Endothelial cell of umbilical vein (primary cell): ENCODE measurements at regions not wholly inside any gene's neighbourhood (a gene's known extent, or its start where the extent isn't known, plus 50 kb on each side); places are given as distances from the start of the nearest gene placed in this dataset.

ENCODE experiments used
- BruUV-seq: library from RNA; stranded (reverse); fragments of 400-500 nt; replicated peaks from 2 replicates; lab custom pipeline; 2021; lab: Mats Ljungman, UMichigan
- CTCF ChIA-PET: fragments of 300-600, 350-600 bp; sonication (Branson Sonifier 250); formaldehyde crosslinking; loops from one replicate; lab custom pipeline; 2021; ENCODE audit warnings: antibody characterized with exemption, inconsistent platforms; lab: Charles Lee
- POLR2A ChIA-PET: fragments of 300-600, 350-600 bp; sonication (Branson Sonifier 250); formaldehyde crosslinking; loops from one replicate; lab custom pipeline; 2021; ENCODE audit warnings: antibody characterized with exemption, inconsistent platforms; lab: Charles Lee
- DNase-seq: peaks from one replicate; pipeline ENCODE4 v3.0.0-alpha.2; 2011; ENCODE audit warnings: low read depth, low spot score
- FAIRE-seq: peaks from 2 replicates; lab custom pipeline; 2011; peaks lifted over from hg19 to GRCh38; lab: Jason Lieb, UNC
- H2AFZ ChIP-seq: 2 replicates; pipeline ENCODE4 v1.6.0; 2012; ENCODE audit warnings: low read depth, low read length, control low read depth, inconsistent platforms
- H3K27ac ChIP-seq: 2 replicates; pipeline ENCODE4 v1.5.1; 2011; ENCODE audit warnings: low read depth, mild to moderate bottlenecking, control low read depth, low read length, moderate library complexity; ENCODE audit not compliant: insufficient read depth
- H3K27me3 ChIP-seq, 2 experiments: 2 replicates each; pipeline versions ENCODE4 v1.6.0 to v1.6.1; 2011; ENCODE audit warnings: low read length in 2 of 2, mixed read lengths in 1 of 2; ENCODE audit not compliant: control insufficient read depth in 2 of 2, insufficient read depth in 2 of 2
- H3K36me3 ChIP-seq, 2 experiments: 2 replicates in 1 of 2; 3 replicates in 1 of 2; pipeline ENCODE4 v1.5.1; 2011; ENCODE audit warnings: low read length in 2 of 2, mild to moderate bottlenecking in 1 of 2, moderate library complexity in 1 of 2; ENCODE audit not compliant: control insufficient read depth in 2 of 2, insufficient read depth in 2 of 2; ENCODE audit errors: extremely low read depth in 1 of 2
- H3K4me1 ChIP-seq: 3 replicates; pipeline ENCODE4 v1.5.1; 2011; ENCODE audit warnings: mild to moderate bottlenecking, low read length; ENCODE audit not compliant: control insufficient read depth, insufficient read depth; ENCODE audit errors: extremely low read depth
- H3K4me2 ChIP-seq: 2 replicates; pipeline ENCODE4 v1.6.1; 2011; ENCODE audit warnings: low read length, control low read depth, mixed read lengths; ENCODE audit not compliant: insufficient read depth
- H3K4me3 ChIP-seq, 3 experiments: fragments of 200-600 bp in 1 of 3; sonication (generic), shearing (Covaris generic) in 1 of 3; replicated peaks in 1 of 3; 2 replicates each; pipeline ENCODE4 v1.5.1; 2011 to 2016; ENCODE audit warnings: control low read depth in 3 of 3, low read length in 3 of 3, mild to moderate bottlenecking in 2 of 3, inconsistent platforms in 1 of 3, low read depth in 1 of 3, moderate library complexity in 1 of 3; ENCODE audit not compliant: insufficient read depth in 1 of 3
- H3K79me2 ChIP-seq: 2 replicates; pipeline ENCODE4 v1.6.0; 2012; ENCODE audit warnings: low read length, inconsistent platforms; ENCODE audit not compliant: control insufficient read depth, insufficient read depth
- H3K9ac ChIP-seq: replicated peaks from 2 replicates; pipeline ENCODE3; 2011; ENCODE audit warnings: low read length, control low read depth; ENCODE audit not compliant: insufficient read depth; ENCODE audit errors: extremely low read depth
- H3K9me1 ChIP-seq: replicated peaks from 3 replicates; pipeline ENCODE4 v1.6.0; 2011; ENCODE audit warnings: mild to moderate bottlenecking, low read length; ENCODE audit not compliant: control insufficient read depth, insufficient read depth; ENCODE audit errors: extremely low read depth
- H3K9me3 ChIP-seq: replicated peaks from 2 replicates; pipeline ENCODE4 v1.5.1; 2012; ENCODE audit warnings: low read length, inconsistent platforms; ENCODE audit not compliant: control insufficient read depth, insufficient read depth
- H4K20me1 ChIP-seq: replicated peaks from 2 replicates; pipeline ENCODE3; 2011; ENCODE audit warnings: mild to moderate bottlenecking, low read length; ENCODE audit not compliant: control insufficient read depth, insufficient read depth; ENCODE audit errors: extremely low read depth
- CTCF ChIP-seq, 2 donors: IDR thresholded peaks; 1 replicate in 1 of 2; 2 replicates in 1 of 2; pipeline ENCODE4 v1.5.1; 2011; ENCODE audit warnings: low read length in 2 of 2, mild to moderate bottlenecking in 2 of 2, moderate library complexity in 2 of 2, control low read depth in 1 of 2, inconsistent platforms in 1 of 2, low read depth in 1 of 2; ENCODE audit not compliant: insufficient read depth in 1 of 2; ENCODE audit errors: extremely low read depth in 1 of 2
- EZH2 ChIP-seq: IDR thresholded peaks from 2 replicates; pipeline ENCODE4 v1.6.1; 2012; ENCODE audit warnings: borderline replicate concordance, low read depth, mild to moderate bottlenecking, moderate library complexity, low read length, inconsistent platforms; ENCODE audit not compliant: severe bottlenecking
- FOS ChIP-seq: IDR thresholded peaks from 2 replicates; pipeline ENCODE4 v1.6.1; 2011; ENCODE audit warnings: mild to moderate bottlenecking, low read length, moderate library complexity, borderline replicate concordance; ENCODE audit not compliant: insufficient read depth
- GATA2 ChIP-seq: IDR thresholded peaks from 2 replicates; pipeline ENCODE4 v1.7.0; 2011; ENCODE audit warnings: low read depth, mild to moderate bottlenecking, moderate library complexity, mixed read lengths, low read length; ENCODE audit not compliant: insufficient read length, insufficient read depth
- JUN ChIP-seq: IDR thresholded peaks from 2 replicates; pipeline ENCODE4 v1.6.1; 2011; ENCODE audit warnings: borderline replicate concordance, low read depth; ENCODE audit not compliant: insufficient read length, insufficient read depth
- MAX ChIP-seq: IDR thresholded peaks from 2 replicates; pipeline ENCODE4 v1.6.1; 2011; ENCODE audit not compliant: insufficient read depth, insufficient read length
- MYC ChIP-seq: IDR thresholded peaks from one replicate; pipeline ENCODE4 v1.6.1; 2011; ENCODE audit warnings: mild to moderate bottlenecking, low read depth, low read length
- POLR2A ChIP-seq: IDR thresholded peaks from 2 replicates; pipeline ENCODE4 v1.6.1; 2012; ENCODE audit warnings: low read depth, mild to moderate bottlenecking, control low read depth, low read length
- POLR2AphosphoS5 ChIP-seq: IDR thresholded peaks from 2 replicates; pipeline ENCODE4 v1.6.1; 2012; ENCODE audit warnings: low read depth, mild to moderate bottlenecking, control low read depth, low read length, moderate library complexity; ENCODE audit not compliant: insufficient read depth
- dilution Hi-C: fragments of 300-500 bp; cut with MboI; formaldehyde crosslinking; loops from one replicate; pipeline ENCODE4 v1.15.0; 2019; ENCODE audit warnings: low sequenced_read_pairs; ENCODE audit not compliant: extremely low pct_ligation_motif_present
- intact Hi-C: fragments of 100-400 bp; cut with micrococcal nuclease; formaldehyde crosslinking; loops from one replicate; pipeline ENCODE4 v1.10.0; 2022

DNA sequence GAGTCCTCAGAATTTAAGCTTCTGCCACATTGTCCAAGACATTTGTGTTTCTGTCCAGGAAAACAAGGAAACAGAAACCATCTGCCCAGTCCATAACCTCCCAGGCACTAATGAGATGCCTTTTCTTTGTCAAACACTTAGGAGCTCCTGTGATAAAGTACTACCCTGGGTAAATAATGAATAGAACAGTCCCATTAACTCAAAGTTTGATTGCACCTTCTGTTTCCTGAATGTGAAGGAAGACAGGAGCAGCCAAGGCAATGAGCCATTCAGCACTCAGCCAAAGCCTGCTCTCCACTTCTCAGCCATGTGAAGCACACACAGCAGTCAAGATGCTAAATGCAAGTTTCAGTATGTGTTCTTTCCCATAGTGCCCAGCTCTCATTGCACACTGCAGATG is 199.8 kb downstream of the SEC16B start:
- no peak overlapping the region for H3K27ac ChIP-seq
- H3K4me2 ChIP-seq: no peak overlapping the region
- no peaks in the 10 kb centered on the region for H3K79me2 ChIP-seq
- H3K9ac ChIP-seq: no peak overlapping the region
- DNase-seq (no peak), FAIRE-seq (no peak)
- intact Hi-C loops: no loop called here
- BruUV-seq: no TSS peak
- H3K4me3 ChIP-seq: no peak overlapping the region
- TF ChIP-seq MAX: no peak
- TF ChIP-seq EZH2: no peak
- no peak for TF ChIP-seq POLR2AphosphoS5
- TF ChIP-seq GATA2: no peak
- no peak for TF ChIP-seq FOS
- no peak for TF ChIP-seq CTCF (IDR thresholded peaks at IDR 0.05; ENCODE audit: extremely low read depth in 1 of 2, insufficient read depth in 1 of 2, low read depth in 1 of 2, low read length in 2 of 2)
- no peak for TF ChIP-seq JUN
- no peak for TF ChIP-seq POLR2A
- no peak for TF ChIP-seq MYC
- dilution Hi-C loops: no loop called here
- no peaks in the 10 kb centered on the region for H3K36me3 ChIP-seq
- H3K9me3 ChIP-seq: no peaks in the 10 kb centered on the region
- no peaks in the 10 kb centered on the region for H3K4me1 ChIP-seq
- CTCF ChIA-PET: no interaction called here
- POLR2A ChIA-PET: no interaction called here
- H3K9me1 ChIP-seq: no peaks in the 10 kb centered on the region
- H2AFZ ChIP-seq: no peak overlapping the region
- H3K27me3 ChIP-seq: no peaks in the 10 kb centered on the region
- no peaks in the 10 kb centered on the region for H4K20me1 ChIP-seq
